Sigmoid colon (tissue), 6 donors: ENCODE measurements at regions not wholly inside any gene's neighbourhood (a gene's known extent, or its start where the extent isn't known, plus 50 kb on each side); places are given as distances from the start of the nearest gene placed in this dataset.

Experiments
- DNase-seq: peaks from one replicate; pipeline ENCODE4 v3.0.0-alpha.2; 2019
- H3K27ac ChIP-seq, 4 donors: fragments of 200-600 bp; sonication (generic); one replicate each; pipeline ENCODE4 v1.5.1; 2016 to 2019; ENCODE audit warnings: mild to moderate bottlenecking in 1 of 4
- H3K27me3 ChIP-seq, 3 donors: fragments of 200-600 bp; sonication (generic); one replicate each; pipeline ENCODE4 v1.5.1; 2019; ENCODE audit warnings: mild to moderate bottlenecking in 1 of 3
- H3K36me3 ChIP-seq, 4 donors: fragments of 200-600 bp; sonication (generic); one replicate each; pipeline ENCODE4 v1.5.1; 2016 to 2019
- H3K4me1 ChIP-seq, 4 donors: fragments of 200-600 bp; sonication (generic); one replicate each; pipeline ENCODE4 v1.5.1; 2017 to 2019
- H3K4me3 ChIP-seq, 4 donors: fragments of 200-600 bp; sonication (generic); one replicate each; pipeline ENCODE4 v1.5.1; 2017 to 2019; ENCODE audit warnings: mild to moderate bottlenecking in 2 of 4, moderate library complexity in 1 of 4
- H3K9me3 ChIP-seq, 4 donors: fragments of 200-600 bp in 3 of 4; sonication (generic) in 3 of 4; one replicate each; pipeline versions ENCODE4 v1.5.1 to v1.6.1; 2013 to 2019
- EP300 ChIP-seq, 4 donors: sonication (generic); formaldehyde crosslinking; IDR thresholded peaks; one replicate each; pipeline ENCODE4 v1.6.1; 2017; ENCODE audit warnings: antibody characterized with exemption in 4 of 4
- POLR2A ChIP-seq, 2 donors: fragments of 450-650 bp; IDR thresholded peaks; one replicate each; pipeline ENCODE4 v1.6.1; 2016; ENCODE audit warnings: antibody characterized with exemption in 2 of 2, mild to moderate bottlenecking in 2 of 2, moderate library complexity in 2 of 2
- POLR2AphosphoS5 ChIP-seq, 4 donors: sonication (generic); formaldehyde crosslinking; IDR thresholded peaks; one replicate each; pipeline ENCODE4 v1.6.1; 2017; ENCODE audit warnings: antibody characterized with exemption in 4 of 4
- WGBS, 2 donors: extraction: QIAGEN DNeasy Blood & Tissue Kit; methylation state at CpG; one replicate each; pipeline ENCODE4 v1.1.7; 2013; 5-methylcytosine and 5-hydroxymethylcytosine counted together
- intact Hi-C: fragments of 100-400 bp; cut with DNase I; formaldehyde crosslinking; loops from one replicate; pipeline ENCODE4 v1.15.1; 2023
- TF ChIP-seq, protein P1 (sequence below), 4 experiments: fragments of 450-650 bp in 3 of 4; fragments of 200-600 bp in 1 of 4; IDR thresholded peaks; one replicate each; pipeline ENCODE4 v1.5.1; 2016 to 2019; ENCODE audit warnings: antibody characterized with exemption in 4 of 4, mild to moderate bottlenecking in 3 of 4, moderate library complexity in 2 of 4
- donor health status: healthy with polysubstance abuse.
- donor health status: healthy.

- TF ChIP-seq POLR2A (IDR thresholded peaks at IDR 0.05), result no peak
- no peak for TF ChIP-seq EP300 (IDR thresholded peaks at IDR 0.05)
- TF ChIP-seq, protein P1, sequence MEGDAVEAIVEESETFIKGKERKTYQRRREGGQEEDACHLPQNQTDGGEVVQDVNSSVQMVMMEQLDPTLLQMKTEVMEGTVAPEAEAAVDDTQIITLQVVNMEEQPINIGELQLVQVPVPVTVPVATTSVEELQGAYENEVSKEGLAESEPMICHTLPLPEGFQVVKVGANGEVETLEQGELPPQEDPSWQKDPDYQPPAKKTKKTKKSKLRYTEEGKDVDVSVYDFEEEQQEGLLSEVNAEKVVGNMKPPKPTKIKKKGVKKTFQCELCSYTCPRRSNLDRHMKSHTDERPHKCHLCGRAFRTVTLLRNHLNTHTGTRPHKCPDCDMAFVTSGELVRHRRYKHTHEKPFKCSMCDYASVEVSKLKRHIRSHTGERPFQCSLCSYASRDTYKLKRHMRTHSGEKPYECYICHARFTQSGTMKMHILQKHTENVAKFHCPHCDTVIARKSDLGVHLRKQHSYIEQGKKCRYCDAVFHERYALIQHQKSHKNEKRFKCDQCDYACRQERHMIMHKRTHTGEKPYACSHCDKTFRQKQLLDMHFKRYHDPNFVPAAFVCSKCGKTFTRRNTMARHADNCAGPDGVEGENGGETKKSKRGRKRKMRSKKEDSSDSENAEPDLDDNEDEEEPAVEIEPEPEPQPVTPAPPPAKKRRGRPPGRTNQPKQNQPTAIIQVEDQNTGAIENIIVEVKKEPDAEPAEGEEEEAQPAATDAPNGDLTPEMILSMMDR (IDR thresholded peaks at IDR 0.05), result no peak
- no peak for TF ChIP-seq POLR2AphosphoS5 (IDR thresholded peaks at IDR 0.05)
- no peak overlapping the region for H3K4me3 ChIP-seq
- no peak overlapping the region for H3K27ac ChIP-seq
- peaks cover 0 to 4% (median 0%) of the 10 kb centered on the region in 4 donors for H3K9me3 ChIP-seq
- no peaks in the 10 kb centered on the region for H3K36me3 ChIP-seq
- intact Hi-C loops, result no loop called here
- no peaks in the 10 kb centered on the region for H3K27me3 ChIP-seq
- H3K4me1 ChIP-seq, result no peaks in the 10 kb centered on the region
- WGBS, 2 donors, result 82 to 89% methylated on average over 22 of the region's 22 CpGs
- DNase-seq, result no peak
Observed at GRCh38 chr2:4002841-4003403, 299.5 kb downstream of the DCDC2C start.

DNA sequence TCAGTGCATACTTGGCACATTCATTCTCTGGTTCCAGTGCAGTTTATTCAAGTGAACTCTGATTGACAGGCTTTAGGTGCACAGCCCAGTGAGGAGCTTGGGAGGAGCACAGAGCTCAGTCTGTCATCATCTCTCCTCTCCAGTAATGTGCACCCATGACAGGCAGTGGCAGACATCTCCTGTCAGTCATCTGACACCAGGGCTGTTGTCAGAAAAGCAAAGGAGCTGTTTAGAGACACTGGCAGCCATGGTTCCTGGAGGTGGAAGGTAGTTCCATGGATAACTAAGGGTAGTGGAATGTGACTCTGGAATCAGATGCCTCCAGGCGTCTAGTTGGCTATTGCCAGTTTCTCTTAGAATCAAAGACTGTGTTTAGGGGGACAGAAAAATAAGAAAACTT, 308.8 kb downstream of the DCDC2C start:
- Histone ChIP-seq H3K36me3 (no peaks in the 10 kb centered on the region), H3K4me3 (no peak overlapping the region), H3K27me3 (no peaks in the 10 kb centered on the region), H3K9me3 (no peaks in the 10 kb centered on the region), H3K27ac (no peak overlapping the region), H3K4me1 (no peaks in the 10 kb centered on the region)
- no peak for TF ChIP-seq EP300 (IDR thresholded peaks at IDR 0.05)
- TF ChIP-seq, protein P1 (IDR thresholded peaks at IDR 0.05), result no peak
- no peak for TF ChIP-seq POLR2A (IDR thresholded peaks at IDR 0.05)
- no peak for TF ChIP-seq POLR2AphosphoS5 (IDR thresholded peaks at IDR 0.05)
- no peak for DNase-seq
- 88 to 92% methylated on average over 1 of the region's 1 CpG for WGBS, 2 donors
- intact Hi-C loops, result no loop called here

DNA sequence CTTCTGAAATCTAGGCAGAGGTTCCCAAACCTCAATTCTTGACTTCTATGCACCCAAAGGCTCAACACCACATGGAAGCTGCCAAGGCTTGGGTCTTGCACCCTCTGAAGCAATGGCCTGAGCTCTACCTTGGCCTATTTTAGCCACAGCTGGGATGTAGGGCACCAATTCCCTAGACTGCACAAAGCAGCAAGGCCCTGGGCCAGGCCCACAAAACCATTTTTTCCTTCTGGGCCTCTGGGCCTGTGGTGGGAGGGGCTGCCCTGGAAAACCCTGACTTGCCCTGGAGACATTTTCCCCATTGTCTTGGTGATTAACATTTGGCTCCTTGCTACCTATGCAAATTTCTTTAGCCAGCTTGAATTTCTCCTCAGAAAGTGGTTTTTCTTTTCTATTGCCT, 315.2 kb downstream of the DCDC2C start:
- intact Hi-C loops, result no loop called here
- H3K4me3 ChIP-seq, result no peak overlapping the region
- no peak overlapping the region for H3K27ac ChIP-seq
- no peaks in the 10 kb centered on the region for H3K36me3 ChIP-seq
- DNase-seq, result no peak
- no peaks in the 10 kb centered on the region for H3K27me3 ChIP-seq
- H3K9me3 ChIP-seq, result peaks cover 0 to 6% (median 0%) of the 10 kb centered on the region in 4 donors
- TF ChIP-seq EP300 (IDR thresholded peaks at IDR 0.05) (no peak), POLR2A (IDR thresholded peaks at IDR 0.05) (no peak), POLR2AphosphoS5 (IDR thresholded peaks at IDR 0.05) (no peak)
- TF ChIP-seq, protein P1 (IDR thresholded peaks at IDR 0.05), result no peak
- peaks cover 0 to 4% (median 0%) of the 10 kb centered on the region in 4 donors for H3K4me1 ChIP-seq

GRCh38 chr2:4020153-4020552, 316.8 kb downstream of the DCDC2C start:
- no peaks in the 10 kb centered on the region for H3K36me3 ChIP-seq
- intact Hi-C loops, result no loop called here
- H3K27ac ChIP-seq, result no peak overlapping the region
- 66 to 73% methylated on average over 5 of the region's 5 CpGs for WGBS, 2 donors
- peaks cover 0 to 4% (median 0%) of the 10 kb centered on the region in 4 donors for H3K4me1 ChIP-seq
- DNase-seq, result no peak
- no peaks in the 10 kb centered on the region for H3K27me3 ChIP-seq
- TF ChIP-seq EP300 (IDR thresholded peaks at IDR 0.05) (no peak), POLR2A (IDR thresholded peaks at IDR 0.05) (no peak)
- H3K9me3 ChIP-seq, result peaks cover 0 to 6% (median 0%) of the 10 kb centered on the region in 4 donors
- H3K4me3 ChIP-seq, result no peak overlapping the region

DNA sequence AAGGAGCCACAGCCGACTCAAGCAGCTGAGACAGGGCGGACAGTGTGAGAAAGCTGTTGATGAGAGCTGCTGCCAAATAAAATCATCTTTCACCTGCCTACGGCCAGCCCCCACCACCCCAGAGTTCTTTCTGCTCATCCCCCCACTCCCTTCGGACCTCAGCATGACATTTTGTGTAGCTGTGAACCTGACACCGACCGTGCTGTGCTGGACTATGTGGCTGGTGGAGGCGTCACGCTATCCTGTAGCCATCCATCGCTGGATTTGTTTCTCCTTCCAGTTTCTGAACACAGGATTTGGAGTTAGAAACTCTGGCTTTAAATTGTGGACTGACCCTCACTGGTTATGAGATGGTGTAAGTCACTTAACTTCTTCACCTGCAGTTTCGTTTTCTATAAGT, 317.3 kb downstream of the DCDC2C start:
- Histone ChIP-seq H3K36me3 (no peaks in the 10 kb centered on the region), H3K27ac (no peak overlapping the region), H3K4me1 (peaks cover 0 to 4% (median 0%) of the 10 kb centered on the region in 4 donors), H3K27me3 (no peaks in the 10 kb centered on the region), H3K9me3 (peaks cover 0 to 6% (median 0%) of the 10 kb centered on the region in 4 donors), H3K4me3 (no peak overlapping the region)
- WGBS, 2 donors, result 86 to 88% methylated on average over 10 of the region's 10 CpGs
- no peak for TF ChIP-seq POLR2A (IDR thresholded peaks at IDR 0.05)
- TF ChIP-seq POLR2AphosphoS5 (IDR thresholded peaks at IDR 0.05), result no peak
- TF ChIP-seq, protein P1 (IDR thresholded peaks at IDR 0.05), result no peak
- no peak for TF ChIP-seq EP300 (IDR thresholded peaks at IDR 0.05)
- DNase-seq, result no peak
- intact Hi-C loops, result no loop called here
